ENCODE measurements at regions not wholly inside any gene's neighbourhood (a gene's known extent, or its start where the extent isn't known, plus 50 kb on each side); places are given as distances from the start of the nearest gene placed in this dataset.

DNA sequence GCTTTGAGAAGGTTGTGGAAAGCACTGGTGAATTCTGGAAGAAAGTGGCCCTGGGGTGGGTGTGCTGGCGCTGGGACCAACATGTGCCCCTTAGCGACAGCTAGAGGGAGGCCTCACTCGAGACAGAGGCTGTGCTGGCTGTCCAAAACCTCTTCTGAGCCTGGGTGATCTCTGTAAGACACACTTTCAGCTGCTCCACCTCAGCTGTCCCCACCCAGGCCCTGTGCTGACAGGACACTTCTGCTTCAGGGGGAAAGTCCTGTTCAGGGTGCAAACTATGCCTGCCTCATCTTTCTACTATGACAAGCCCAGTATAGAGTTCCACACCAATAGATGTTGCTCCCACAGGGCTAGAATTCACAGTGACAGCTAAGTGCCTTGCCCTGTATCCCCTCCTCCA, 426.4 kb downstream of the MED10 start:
- Mint-ChIP-seq H3K27ac (no peak overlapping the region), H3K36me3 (no peaks in the 10 kb centered on the region), H3K4me3 (no peak overlapping the region), H3K9me3 (peaks cover 19% of the 10 kb centered on the region), H3K27me3 (ENCODE audit: low read depth) (peaks cover 37% of the 10 kb centered on the region), H3K4me1 (no peaks in the 10 kb centered on the region)
- TF ChIP-seq, protein P1, sequence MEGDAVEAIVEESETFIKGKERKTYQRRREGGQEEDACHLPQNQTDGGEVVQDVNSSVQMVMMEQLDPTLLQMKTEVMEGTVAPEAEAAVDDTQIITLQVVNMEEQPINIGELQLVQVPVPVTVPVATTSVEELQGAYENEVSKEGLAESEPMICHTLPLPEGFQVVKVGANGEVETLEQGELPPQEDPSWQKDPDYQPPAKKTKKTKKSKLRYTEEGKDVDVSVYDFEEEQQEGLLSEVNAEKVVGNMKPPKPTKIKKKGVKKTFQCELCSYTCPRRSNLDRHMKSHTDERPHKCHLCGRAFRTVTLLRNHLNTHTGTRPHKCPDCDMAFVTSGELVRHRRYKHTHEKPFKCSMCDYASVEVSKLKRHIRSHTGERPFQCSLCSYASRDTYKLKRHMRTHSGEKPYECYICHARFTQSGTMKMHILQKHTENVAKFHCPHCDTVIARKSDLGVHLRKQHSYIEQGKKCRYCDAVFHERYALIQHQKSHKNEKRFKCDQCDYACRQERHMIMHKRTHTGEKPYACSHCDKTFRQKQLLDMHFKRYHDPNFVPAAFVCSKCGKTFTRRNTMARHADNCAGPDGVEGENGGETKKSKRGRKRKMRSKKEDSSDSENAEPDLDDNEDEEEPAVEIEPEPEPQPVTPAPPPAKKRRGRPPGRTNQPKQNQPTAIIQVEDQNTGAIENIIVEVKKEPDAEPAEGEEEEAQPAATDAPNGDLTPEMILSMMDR (IDR thresholded peaks at IDR 0.05; ENCODE audit: unreplicated experiment) = no peak
- DNase-seq (ENCODE audit: low spot score in 2 of 2, unreplicated experiment in 2 of 2) = no peak

GRCh38 chr5:5950658-5951057, 427.7 kb downstream of the MED10 start:
- Mint-ChIP-seq H3K4me1 (no peaks in the 10 kb centered on the region), H3K9me3 (peaks cover 18% of the 10 kb centered on the region)
- no peak for DNase-seq (ENCODE audit: low spot score in 2 of 2, unreplicated experiment in 2 of 2)

GRCh38 chr5:5941486-5941885, 436.9 kb downstream of the MED10 start:
- peaks cover 11% of the 10 kb centered on the region for H3K27me3 Mint-ChIP-seq (ENCODE audit: low read depth)
- H3K4me1 Mint-ChIP-seq = peaks cover 13% of the 10 kb centered on the region
- no peak overlapping the region for H3K4me3 Mint-ChIP-seq
- peaks cover 6% of the 10 kb centered on the region for H3K9me3 Mint-ChIP-seq
- no peak overlapping the region for H3K27ac Mint-ChIP-seq
- H3K36me3 Mint-ChIP-seq = no peaks in the 10 kb centered on the region
- no peak for DNase-seq (ENCODE audit: low spot score in 2 of 2, unreplicated experiment in 2 of 2)
- TF ChIP-seq, protein P1 (IDR thresholded peaks at IDR 0.05; ENCODE audit: unreplicated experiment) = no peak

More at GRCh38 chr5:5950658-5951057, 427.7 kb downstream of the MED10 start:
- TF ChIP-seq, protein P1 (IDR thresholded peaks at IDR 0.05; ENCODE audit: unreplicated experiment) = no peak
- Mint-ChIP-seq H3K36me3 (no peaks in the 10 kb centered on the region), H3K27me3 (ENCODE audit: low read depth) (peaks cover 33% of the 10 kb centered on the region), H3K4me3 (no peak overlapping the region), H3K27ac (no peak overlapping the region)

DNA sequence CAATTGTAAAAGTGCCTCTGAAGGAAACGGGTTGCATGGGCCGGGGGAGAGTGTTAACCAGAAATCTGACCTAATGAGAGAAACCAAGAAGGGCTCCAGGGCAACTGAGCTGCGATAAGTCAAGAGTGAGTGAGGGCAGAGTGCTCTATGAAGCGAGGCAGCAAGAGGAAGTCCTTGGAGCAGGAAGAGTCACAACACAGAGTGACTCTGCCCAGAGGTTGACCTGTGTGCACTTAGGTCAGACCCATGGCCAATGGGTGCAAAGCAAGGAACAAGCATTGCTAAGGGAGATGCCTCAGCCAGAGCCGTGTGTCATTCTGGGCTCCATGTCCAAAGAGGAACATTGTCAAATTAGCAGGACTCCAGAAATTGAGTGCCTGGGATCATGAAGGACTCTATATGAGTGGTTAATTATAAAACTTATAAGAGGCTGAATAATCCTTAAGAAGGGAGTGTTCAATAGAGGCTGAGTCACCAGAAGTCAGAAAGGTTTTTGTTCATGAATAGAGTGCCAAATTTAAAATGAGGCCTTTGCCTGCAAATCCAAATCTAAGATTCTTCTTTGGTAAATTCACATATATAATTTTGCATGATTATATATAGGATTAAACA, 438.5 kb downstream of the MED10 start:
- no peak overlapping the region for H3K4me3 Mint-ChIP-seq
- H3K36me3 Mint-ChIP-seq = no peaks in the 10 kb centered on the region
- peaks cover 2% of the 10 kb centered on the region for H3K9me3 Mint-ChIP-seq
- H3K27me3 Mint-ChIP-seq (ENCODE audit: low read depth) = peaks cover 13% of the 10 kb centered on the region
- TF ChIP-seq, protein P1 (IDR thresholded peaks at IDR 0.05; ENCODE audit: unreplicated experiment) = no peak
- no peak for DNase-seq (ENCODE audit: low spot score in 2 of 2, unreplicated experiment in 2 of 2)
- no peak overlapping the region for H3K27ac Mint-ChIP-seq
- peaks cover 13% of the 10 kb centered on the region for H3K4me1 Mint-ChIP-seq

GRCh38 chr5:5933651-5934050, 444.7 kb downstream of the MED10 start:
- no peak overlapping the region for H3K4me3 Mint-ChIP-seq
- TF ChIP-seq, protein P1 (IDR thresholded peaks at IDR 0.05; ENCODE audit: unreplicated experiment) = no peak

More at GRCh38 chr5:5933651-5934050, 444.7 kb downstream of the MED10 start:
- no peak overlapping the region for H3K27ac Mint-ChIP-seq
- H3K36me3 Mint-ChIP-seq = no peaks in the 10 kb centered on the region
- peaks cover 2% of the 10 kb centered on the region for H3K4me1 Mint-ChIP-seq
- DNase-seq (ENCODE audit: low spot score in 2 of 2, unreplicated experiment in 2 of 2) = no peak
- no peaks in the 10 kb centered on the region for H3K9me3 Mint-ChIP-seq
- peaks cover 47% of the 10 kb centered on the region for H3K27me3 Mint-ChIP-seq (ENCODE audit: low read depth)

All from mesothelial cell of epicardium (in vitro differentiated cells).